GM18858 (cell line): ENCODE measurements at regions not wholly inside any gene's neighbourhood (a gene's known extent, or its start where the extent isn't known, plus 50 kb on each side); places are given as distances from the start of the nearest gene placed in this dataset.

Source experiments
- ATAC-seq: cut with Tn5 transposase; IDR thresholded peaks from one replicate; pipeline ENCODE4 v1.9.1; 2021; ENCODE audit not compliant: unreplicated experiment

- ATAC-seq, result no peak
These were observed 59.3 kb upstream of the LHX8 start for GRCh38 chr1:75074831-75075395.

DNA sequence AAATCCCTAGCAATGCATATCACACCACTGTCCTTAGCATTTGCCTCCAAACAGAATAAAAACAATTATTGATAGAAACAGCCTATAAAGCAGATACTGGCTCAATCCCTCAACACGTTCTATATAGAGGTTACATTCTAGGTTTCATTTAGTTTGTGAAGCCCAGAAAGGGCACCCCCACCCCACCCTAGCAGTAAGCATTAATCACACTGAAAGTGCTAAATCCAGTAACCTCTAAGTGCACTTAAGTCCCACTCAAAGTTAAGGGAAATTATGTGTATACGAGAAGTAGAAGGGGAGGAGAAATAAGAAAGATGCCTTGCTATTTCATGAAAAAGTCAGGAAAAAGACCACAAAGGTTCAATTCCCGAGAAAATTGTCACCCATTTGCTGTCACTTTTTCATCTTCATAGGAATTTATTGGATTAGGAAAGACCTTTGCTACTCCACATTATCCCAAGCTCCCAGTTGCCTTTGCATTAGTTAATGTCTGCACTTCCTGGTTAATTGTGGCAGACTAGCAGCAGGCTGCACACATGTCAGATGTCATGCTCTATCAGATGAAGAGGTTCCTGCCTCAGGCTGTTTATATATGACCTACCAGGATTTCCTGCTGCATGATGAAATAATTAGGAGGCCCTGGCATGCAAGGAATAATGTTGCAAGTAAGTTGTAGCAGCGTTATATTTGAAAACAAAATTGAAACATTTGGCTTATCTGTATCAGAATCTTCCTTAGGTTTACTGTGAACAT is 54.5 kb upstream of the LHX8 start:
- no peak for ATAC-seq

DNA sequence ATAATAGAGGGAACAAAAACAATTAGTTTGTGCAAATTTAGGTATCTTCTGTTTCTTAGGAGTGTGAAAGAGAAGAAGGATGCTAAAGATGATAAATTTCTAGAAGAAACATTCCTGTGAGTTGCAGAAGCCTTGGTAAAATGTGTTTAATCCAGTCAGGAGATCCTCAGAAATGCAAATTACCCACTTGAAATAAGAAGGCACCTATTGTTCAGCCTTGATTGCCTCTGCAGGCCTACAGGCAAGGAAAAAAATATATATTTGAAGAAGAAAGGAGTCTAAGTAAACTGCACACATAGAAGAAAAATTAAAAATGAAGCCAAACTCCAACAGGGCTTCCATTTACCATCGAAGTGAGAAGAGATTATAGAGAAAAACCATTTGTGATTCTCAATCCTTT is 51.0 kb upstream of the LHX8 start:
- ATAC-seq, result no peak

- no peak for ATAC-seq
These were observed 50.2 kb upstream of the LHX8 start for GRCh38 chr1:75083848-75084514.
